HG02885 (cell line): ENCODE measurements at regions not wholly inside any gene's neighbourhood (a gene's known extent, or its start where the extent isn't known, plus 50 kb on each side); places are given as distances from the start of the nearest gene placed in this dataset.
A peak's percentile ranks its signal among the peaks of the same experiment; 100 is the strongest.

Experiments used
- ATAC-seq: cut with Tn5 transposase; IDR thresholded peaks from one replicate; pipeline ENCODE4 v1.9.1; 2021; ENCODE audit warnings: mild to moderate bottlenecking; ENCODE audit not compliant: unreplicated experiment, poor library complexity

DNA sequence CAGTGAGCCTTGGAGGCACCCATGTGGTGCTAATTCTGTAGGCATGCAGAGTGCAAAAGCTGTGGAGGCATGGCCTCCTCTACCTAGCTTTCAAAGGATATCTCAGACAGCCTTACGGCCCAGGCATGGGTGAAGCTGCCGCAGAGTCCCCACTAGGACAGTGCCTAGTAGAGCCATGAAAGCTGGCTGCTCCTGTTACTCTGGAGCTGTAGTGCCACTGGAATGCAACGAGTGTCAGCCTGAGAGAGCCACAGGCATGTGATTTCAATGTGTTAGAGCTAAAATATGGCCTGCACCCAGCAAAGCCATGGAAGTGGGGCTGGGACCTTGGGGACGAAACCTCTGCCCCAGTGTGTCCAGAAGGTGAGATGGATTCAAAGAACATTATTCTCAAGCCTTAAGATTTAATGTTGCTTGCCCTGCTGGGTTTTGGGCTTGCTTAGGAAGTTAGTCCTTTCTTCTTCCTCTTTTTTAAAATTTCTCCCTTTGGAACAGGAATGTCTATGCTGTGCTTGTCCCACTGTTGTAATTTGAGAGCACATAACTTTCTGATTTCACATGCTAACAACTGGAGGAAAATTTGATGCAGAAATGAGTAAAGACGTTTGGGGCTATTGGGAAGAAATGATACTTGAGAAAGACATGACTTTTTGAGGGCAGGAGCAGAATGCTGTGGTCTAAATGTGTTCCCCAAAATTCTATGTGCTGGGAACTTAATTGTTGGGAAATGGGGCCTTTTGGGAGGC is 298.4 kb downstream of the PSAT1 start:
- no peak for ATAC-seq

DNA sequence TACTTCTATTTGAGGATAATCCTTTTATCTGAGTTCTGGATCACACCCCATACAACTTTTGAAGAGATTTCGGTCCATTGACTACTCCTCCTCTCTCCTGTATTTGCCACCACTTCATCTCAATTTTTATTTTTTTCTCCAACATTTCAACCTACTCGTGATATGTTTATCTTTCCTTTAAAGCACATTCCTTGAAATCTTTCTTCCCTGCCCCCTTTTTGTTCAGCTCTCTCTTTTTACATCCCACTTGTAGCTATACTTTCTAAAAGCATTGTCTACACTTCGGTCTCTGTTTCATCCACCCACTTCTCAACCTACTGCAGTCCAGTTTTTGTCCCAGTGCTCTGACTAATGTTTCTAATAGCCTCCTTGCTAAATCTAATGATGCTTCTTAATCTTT is 299.4 kb downstream of the PSAT1 start:
- ATAC-seq = no peak

DNA sequence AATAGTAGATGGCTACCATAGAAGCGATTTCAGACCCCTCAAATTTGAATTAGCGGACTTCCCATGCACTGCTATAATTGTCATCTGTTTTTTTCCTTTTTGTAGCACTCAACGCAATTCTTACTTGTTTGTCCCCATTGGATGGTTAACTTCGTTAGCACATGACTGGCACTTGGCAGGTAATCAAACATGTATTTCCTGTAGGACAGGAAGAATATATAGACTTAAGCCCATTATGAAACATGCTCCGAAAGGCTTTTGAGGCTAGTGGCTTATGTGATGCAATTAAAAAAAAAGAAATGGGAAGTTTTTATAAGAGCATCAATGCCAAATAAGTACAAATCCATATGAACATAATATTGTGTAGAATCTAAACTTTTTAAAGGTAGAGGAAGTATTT is 301.2 kb downstream of the PSAT1 start:
- ATAC-seq = no peak

DNA sequence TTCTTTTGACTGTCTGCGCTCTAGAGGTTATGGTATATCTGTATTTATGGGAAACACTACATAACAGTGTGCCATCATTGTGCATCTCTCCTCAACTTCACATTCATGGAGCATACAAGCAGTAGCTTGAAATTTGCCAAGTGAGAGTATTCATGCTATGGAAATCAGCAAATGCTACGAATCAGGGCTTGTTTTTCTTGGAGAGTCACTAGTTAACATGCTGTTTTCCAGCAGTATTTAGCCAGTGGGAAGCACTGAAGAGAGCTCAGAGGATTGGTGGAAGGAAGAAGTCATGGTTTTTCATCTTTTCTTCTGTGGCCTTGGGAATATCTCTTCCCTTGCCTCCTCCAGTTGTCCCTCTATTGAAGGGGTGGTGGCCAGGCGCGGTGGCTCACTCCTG is 303.0 kb downstream of the PSAT1 start:
- no peak for ATAC-seq

DNA sequence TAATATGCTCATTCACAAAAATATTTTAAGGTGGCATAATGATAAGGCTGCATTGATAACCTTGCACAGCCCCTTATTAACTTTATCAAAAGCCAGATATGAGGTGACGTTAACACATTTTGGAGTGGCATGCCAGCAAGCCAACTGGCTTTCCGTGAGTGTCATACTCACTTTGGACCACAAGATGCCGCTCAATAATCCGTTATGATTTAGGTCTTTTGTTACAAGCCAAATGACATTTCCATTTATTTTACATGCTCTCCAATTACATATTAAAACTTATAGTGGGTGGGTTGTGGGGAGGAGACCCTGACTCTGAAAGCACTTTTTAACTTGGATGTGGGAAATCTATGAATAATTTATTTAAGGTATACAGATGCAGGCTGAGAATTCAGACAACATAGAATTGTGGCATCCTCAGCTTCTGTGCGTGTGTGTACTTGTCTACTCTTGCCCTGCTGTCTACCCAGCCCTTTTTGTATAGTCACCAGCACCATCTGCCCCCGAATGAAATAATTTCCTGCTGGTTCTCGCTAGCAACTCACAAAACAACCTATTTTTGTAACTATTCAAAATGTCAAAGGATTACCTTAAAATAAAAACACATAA is 305.1 kb downstream of the PSAT1 start:
- peak; percentile 90 for ATAC-seq

DNA sequence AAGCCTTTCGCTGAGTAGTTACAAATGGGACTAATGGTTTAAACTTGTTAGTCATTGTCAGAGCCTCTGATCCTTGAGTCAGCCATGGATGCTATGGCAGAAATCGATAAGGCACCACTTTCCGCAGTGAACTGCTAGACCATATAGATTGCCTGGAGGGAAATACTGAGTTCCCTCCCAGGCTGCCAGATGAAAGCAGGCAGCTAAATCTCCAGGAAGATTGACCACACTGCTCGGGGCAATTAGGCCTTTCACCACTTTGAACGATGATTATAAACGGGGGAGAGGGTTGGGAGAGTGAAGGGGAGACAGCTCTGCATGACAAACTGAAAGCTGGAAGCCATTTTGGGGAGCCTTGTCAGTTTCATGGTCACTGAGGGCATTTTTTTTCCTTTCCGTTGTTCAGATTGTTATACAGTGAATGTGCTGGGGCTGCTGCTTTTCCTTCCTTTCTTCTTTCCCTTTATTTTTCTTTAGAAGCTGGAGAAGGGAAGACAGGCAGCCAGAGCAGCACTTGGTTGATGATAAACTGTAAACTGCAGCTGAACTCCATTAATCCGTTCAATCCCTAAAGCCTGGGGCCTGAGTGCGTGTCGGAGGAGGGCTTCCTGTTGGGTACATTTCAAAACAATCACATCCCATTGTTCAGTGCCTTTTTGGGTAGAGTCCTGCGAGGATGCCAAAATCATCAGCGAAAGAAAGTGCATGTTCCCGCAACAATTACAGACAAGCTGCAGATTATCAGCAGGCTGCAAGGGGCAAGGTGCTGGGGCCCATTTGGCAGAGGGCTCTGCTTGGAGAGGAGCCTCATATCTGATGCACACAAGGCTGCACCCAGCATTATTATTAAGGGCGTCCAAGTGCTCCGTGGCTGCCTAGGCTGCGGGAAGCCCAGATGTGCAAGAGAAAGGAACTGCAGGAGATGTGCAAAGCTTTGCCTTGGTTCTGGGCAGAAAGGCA is 308.4 kb downstream of the PSAT1 start:
- no peak for ATAC-seq

DNA sequence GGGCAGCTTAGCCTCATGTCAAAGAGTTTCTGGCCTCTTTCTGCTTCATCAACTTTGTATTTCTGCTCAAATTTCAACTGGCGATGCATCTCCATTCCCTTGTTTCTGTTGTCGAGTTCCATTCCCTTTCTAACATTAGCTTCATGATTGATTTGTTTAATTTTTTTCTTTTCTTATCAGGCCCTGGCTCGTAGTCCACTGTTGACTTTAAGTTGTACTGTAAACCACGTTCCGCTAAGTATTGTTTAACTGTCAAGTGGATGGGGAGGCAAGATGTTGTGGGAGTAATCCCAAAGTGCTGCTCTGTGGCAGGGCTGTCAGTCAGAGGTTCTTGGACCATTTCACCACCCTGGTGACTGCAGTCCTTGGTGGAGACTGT is 309.1 kb downstream of the PSAT1 start:
- ATAC-seq = no peak

DNA sequence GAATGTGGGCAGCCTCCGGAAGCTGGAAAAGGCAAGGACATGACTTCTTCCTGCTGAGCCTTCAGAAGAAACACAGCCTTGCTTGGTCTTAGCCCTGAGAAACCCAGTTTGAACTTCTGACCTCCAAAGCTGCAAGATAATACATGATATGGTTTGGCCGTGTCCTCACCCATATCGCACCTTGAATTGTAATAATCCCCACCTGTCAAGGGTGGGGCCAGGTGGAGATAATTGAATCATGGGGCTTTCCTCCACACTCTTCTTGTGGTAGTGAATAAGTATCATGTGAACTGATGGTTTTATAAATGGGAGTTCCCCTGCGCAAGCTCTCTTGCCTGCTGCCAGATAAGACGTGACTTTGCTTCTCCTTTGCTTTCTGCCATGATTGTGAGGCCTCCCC is 310.9 kb downstream of the PSAT1 start:
- no peak for ATAC-seq

DNA sequence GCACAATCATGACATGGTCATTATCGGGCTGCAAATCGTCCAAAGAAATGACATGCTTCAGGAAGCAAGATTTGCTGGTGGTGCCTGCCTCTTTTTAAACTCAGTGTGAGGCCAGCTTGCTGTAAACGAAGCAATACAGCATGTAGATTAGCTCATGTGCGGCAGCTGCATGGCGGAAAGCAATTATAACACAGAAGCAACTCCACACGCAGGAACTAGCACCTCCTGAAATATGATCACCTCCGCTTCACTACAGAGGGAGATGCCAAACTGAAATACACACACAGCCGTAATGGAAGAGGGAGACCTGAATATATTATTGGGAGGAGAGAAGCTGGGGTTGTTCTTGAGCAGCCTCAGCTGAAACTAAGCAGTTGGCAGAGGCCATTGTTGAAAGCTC is 312.5 kb downstream of the PSAT1 start:
- ATAC-seq = no peak

DNA sequence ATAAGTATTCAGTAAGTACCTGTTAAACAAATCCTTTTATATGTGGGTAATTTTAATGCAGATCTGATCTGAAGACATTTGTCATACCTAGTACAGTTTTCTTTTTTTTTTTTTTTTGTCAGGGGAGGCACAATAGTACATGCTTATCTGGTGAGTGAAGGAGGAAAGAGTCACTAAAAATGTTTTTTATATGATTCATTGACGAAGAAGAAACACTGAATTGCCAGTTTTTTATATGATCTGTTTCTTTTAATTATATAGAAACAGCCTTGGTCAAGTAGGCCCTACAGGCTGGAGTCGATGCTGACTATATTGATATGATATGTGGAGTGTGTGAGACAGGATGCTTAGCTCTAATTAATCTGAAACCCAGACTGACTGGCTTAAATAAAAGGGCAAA is 315.2 kb downstream of the PSAT1 start:
- no peak for ATAC-seq

DNA sequence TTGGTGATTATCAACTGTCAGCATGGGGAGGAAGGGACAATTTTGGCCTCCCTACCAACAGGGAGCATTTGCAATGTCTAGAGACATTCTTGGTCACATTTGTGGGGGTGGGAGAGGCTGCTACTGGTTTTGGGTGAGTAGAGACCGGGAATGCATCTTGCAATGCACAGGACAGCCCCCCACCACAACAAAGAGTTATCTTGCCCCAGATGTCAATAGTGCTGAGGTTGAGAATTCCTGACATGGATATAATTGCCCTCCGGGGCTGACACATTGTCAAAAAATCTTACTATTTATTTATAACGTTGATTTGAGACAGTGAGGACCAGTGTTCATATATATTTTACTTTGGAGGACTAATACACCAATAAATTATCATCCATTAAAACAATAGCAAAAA is 316.1 kb downstream of the PSAT1 start:
- ATAC-seq = no peak

DNA sequence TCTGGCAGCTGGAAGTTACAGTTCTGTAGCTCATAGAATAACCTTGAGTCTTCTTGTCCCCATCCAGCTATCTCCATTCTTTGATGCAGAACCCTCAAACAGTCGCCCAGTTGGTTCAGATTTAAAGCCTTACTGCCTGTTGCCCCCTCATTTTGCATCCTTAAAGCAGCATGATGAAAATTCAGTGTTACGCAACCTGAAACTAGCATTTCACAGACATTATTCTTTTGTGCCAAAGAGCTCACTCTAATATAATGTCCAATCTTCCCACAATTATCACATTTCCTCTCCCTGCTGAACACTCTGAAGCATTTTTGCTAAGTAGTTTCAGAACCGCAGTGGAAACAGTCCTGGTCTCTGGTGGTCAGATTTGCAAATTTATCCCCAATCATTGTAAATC is 318.0 kb downstream of the PSAT1 start:
- ATAC-seq = no peak

DNA sequence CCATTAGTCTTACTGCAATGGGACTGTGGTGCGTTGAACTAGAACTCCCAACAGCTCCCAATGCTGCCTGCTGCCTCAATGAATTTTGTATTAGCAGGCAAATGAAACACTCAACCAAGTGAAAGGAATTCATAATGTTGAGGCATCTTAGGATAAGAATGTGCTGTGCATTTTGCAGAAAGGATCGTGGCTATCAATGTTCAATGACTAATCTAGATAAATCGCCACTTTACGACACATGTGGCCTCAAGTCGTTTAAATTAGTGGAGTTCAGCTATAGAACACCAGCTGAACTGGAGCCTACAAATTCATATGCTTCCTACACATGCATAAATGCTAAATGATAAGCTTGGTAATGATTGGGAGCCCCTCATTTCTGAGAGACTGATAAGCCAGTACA is 318.4 kb downstream of the PSAT1 start:
- no peak for ATAC-seq

DNA sequence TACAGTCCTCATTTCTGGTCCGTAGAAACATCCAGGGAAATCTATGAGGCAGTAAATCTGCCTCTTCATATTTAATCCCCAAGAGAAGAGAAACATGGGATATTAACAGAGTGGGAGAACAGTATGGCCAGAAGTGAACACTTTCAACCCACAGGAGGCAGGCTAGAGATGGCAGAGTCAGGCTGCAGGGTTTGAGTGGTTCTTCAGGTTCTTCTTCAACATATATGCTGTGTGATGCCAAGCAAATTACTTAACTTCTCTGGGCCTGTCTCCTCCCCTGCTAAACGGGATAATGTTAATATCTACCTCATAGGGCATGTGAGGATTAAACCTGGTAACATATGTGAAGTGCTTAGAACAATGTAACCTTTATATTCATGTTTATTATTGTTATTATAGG is 321.8 kb downstream of the PSAT1 start:
- ATAC-seq = no peak

DNA sequence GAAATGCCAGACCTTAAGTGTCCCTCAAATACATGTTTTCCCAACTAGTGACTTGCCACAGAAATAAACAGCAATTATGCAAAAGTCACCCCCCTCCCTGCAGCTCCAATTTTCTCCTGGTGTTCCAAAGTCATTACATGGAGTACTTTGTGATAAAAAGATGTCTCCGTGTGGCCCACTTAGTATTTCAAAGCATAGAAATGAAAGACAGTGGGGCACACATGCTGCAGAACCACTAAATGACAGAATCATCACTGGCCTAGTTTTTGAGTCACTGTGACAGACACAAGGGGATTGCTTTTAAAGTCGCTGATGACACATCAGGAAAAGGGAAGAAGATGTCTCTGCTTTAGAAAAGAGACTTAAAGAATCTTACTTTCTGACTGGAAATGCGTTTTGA is 323.4 kb downstream of the PSAT1 start:
- no peak for ATAC-seq

DNA sequence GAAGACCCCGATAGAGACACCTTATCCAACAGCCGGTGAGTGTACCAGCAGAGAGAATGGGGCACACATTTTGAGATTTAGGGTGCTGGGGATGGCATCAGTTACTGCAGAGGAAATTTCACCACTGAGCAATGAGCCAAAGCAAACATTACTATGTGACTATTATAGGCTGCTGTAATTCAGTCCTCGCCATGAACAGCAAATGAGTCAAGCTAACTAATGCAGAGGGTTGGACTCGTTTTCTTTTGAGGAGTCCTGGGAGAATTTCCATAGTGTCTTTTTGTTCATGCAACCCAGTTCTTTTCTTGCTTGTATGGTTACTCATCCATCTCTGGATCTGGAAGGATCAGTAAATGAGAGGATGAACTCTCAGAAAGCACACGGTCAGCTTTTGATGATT is 323.8 kb downstream of the PSAT1 start:
- ATAC-seq = no peak

DNA sequence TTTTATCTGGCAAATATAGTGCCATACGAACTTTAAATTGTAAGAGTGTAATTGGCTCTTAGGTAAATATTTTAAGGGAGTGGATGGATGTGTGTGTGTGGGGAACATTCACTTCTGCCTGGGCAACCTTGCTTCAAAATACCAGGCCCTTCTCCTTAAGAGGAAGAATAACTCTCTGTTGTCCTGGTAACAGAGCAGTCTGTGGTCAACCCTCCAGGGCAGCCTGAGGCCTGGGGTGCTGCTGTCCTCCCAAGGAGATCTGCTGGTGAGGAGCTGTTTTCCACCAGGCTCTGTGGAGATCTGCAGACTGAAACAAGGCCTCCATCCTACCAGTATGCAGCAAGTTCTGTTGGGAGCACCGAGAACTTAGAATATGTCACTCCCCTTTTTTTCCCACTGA is 325.2 kb downstream of the PSAT1 start:
- no peak for ATAC-seq

DNA sequence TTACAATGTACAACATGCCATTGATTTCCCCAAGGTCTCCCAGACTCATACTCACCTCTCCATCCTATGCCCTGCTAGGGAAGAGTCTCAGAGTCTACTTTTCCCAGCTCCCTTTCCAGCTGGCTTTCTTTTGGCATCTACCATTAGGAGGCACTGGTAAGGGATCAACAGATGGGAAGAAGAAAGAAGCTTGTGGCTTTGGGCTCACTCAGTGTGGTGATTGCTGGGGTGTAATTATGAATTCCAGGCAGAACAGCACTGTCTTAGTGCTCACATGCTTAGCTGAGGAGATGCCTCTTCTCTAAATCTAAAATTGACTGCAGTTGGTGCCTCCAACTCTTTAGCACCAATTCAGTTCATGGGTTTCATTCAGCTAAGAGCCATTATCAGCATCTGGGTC is 330.0 kb downstream of the PSAT1 start:
- no peak for ATAC-seq

DNA sequence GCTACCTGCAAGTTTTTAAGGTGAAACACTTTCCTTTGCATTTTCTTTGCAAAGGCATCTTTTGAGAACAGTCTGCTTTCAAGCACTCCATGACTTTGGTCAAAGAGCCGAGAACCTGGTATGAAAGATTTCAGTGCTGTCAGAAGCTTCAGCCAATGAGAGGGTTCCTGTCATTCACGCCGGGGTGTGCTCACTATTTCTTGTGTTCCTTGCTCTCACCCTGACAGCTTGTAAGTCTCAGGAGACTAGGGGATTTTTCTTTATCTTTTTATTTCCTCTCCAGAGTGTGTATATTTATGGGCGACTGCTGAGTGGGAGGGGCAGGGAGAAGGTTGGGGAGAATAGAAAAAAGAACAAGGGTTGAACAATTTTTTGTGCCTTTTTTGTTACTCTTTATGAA is 334.0 kb downstream of the PSAT1 start:
- ATAC-seq = no peak

DNA sequence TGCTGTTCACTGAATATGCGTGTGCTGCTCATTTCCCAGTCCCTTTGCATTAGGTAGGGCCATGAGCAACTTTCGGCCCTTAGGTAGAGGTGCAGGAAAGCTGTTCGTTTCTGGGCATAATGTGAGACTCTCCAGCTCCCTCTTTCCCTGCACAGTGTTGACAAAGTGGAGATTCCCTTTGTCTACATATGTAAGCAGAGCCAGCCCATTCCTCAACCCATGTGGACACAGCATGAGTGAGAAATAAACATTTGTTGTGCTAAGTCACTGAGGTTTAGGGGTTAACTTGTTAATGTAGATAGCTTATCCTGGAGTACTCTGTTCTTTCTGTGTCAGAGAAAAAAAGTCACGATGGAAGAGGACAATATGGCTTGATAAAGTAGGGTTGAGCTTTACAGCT is 343.8 kb downstream of the PSAT1 start:
- ATAC-seq = no peak

DNA sequence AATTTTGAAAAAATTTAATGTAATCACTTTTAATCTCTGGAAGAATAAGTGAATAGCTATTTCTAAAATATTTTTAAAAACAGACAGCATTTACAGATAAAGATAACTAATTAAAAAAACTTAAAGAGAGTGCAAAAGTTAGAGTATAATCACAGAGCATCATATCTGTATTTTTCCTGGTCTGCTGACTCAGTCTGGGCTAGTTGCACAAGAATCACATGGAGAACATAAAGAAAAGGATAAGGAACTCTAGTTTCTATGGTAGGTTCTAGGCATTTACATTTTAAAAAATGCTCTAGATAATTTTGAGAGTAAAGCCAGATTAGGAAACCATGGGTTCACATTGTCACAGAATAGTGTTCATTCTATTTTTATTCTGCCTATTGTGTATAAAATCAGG is 347.4 kb downstream of the PSAT1 start:
- no peak for ATAC-seq
